Activated CD8-positive, alpha-beta memory T cell treated with anti-CD3 and anti-CD28 coated beads, Interleukin-2, amount 10 ng/mL, durations not matched to agents 7 days and 5 days (primary cell): ENCODE measurements at regions not wholly inside any gene's neighbourhood (a gene's known extent, or its start where the extent isn't known, plus 50 kb on each side); places are given as distances from the start of the nearest gene placed in this dataset.

Source experiments
- ATAC-seq: fragments of 150-1000 bp; cut with Tn5 transposase; one replicate; pipeline ENCODE4 v1.10.0; 2021; ENCODE audit warnings: moderate library complexity
- CTCF ChIA-PET: fragments of 350-600 bp; sonication (Branson Sonifier 250); formaldehyde crosslinking; loops from one replicate; lab custom pipeline; 2021; ENCODE audit warnings: antibody characterized with exemption; lab: Charles Lee
- DNase-seq: peaks from one replicate; pipeline ENCODE4 v3.0.0-alpha.2; 2020
- H3K27ac Mint-ChIP-seq: one replicate; pipeline ENCODE4 v1.8.0; 2021; ENCODE audit warnings: mild to moderate bottlenecking, mixed read lengths
- H3K27me3 Mint-ChIP-seq: one replicate; pipeline ENCODE4 v1.8.0; 2021; ENCODE audit warnings: mixed read lengths
- H3K36me3 Mint-ChIP-seq: one replicate; pipeline ENCODE4 v1.8.0; 2021; ENCODE audit warnings: mild to moderate bottlenecking, mixed read lengths
- H3K4me1 Mint-ChIP-seq: one replicate; pipeline ENCODE4 v1.8.0; 2021; ENCODE audit warnings: mixed read lengths
- H3K4me3 Mint-ChIP-seq: one replicate; pipeline ENCODE4 v1.8.0; 2021; ENCODE audit warnings: mild to moderate bottlenecking, moderate library complexity, mixed read lengths
- H3K9me3 Mint-ChIP-seq: one replicate; pipeline ENCODE4 v1.8.0; 2022; ENCODE audit warnings: low read depth, mixed read lengths

DNA sequence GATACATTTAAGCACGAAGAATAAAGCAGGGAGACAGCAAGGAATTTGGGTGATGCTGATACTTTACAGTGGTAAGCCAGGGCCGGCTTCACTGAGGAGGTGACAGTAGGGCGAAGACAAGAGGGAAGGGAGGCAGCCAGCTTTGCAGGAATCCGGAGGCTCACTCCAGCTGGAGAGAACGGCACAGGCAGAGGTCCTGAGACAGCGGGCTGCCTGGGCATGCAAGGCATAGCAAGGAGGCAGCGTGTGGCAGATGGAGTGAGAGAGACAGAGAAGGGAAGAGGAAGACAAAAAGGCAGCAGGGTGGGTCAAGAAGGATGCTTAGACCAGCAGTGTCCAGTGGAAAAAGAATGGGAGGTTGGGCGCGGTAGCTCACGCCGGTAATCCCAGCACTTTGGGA, 83.2 kb upstream of the WASF3 start:
- Mint-ChIP-seq H3K9me3 (no peaks in the 10 kb centered on the region), H3K4me1 (peaks cover 11% of the 10 kb centered on the region), H3K27me3 (peaks cover 2% of the 10 kb centered on the region), H3K36me3 (no peaks in the 10 kb centered on the region), H3K4me3 (no peak overlapping the region), H3K27ac (no peak overlapping the region)
- DNase-seq (no peak), ATAC-seq (no peak)
- CTCF ChIA-PET = no interaction called here

DNA sequence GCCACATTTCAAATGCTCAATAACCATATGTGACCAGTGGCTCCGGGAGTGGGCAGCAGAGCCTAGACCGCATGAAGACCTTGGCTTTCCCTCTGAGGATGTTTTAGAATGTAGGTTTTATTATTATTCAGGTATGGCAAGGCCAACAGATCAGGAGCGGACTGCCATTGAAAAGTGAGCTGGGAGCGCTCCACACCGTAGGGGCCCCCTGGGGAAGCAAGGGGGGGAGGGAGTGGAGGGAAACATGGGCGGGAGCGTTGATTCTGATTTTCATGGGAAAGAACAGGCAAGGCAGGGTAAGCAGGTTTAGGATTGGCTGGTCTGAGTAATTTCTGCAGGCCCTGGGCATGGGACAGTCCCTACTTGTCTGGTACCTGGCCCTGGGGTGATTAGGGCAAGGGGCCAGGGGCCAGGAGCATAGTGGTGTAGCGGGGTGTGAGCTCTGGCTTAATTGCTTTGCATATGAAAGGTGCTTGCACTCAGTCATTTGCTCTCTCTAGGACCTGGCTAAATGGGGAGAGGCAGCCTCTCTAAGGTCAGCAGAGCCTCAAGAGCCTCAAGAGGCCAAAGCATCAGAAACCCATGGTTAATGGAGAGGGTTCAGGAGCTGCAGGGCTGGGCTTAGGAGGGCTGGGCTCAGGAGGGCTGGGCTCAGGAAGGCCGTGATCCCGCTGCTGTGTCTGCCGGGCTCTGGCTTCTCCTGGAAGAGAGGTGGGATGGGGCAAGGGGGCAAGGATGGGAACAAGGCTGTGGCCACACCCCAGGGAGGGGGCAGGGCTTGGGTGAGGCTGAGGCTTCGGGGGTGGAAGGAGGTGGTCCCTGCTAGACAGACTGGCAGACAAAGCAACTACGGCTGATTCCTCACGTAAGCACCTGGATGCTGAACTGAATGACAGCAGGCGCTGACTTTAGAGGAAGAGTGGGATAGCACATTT, 82.0 kb upstream of the WASF3 start:
- Mint-ChIP-seq H3K4me3 (no peak overlapping the region), H3K9me3 (no peaks in the 10 kb centered on the region), H3K4me1 (peaks cover 11% of the 10 kb centered on the region), H3K36me3 (no peaks in the 10 kb centered on the region), H3K27ac (no peak overlapping the region), H3K27me3 (peaks cover under 1% of the 10 kb centered on the region)
- ATAC-seq = no peak
- CTCF ChIA-PET = interaction anchor here (0.7 to 1.9 kb wide), 3 partner anchors 18 to 277 kb away, joined by 3 to 4 read pairs (median 4); no protein-coding TSS in a partner anchor
- no peak for DNase-seq

DNA sequence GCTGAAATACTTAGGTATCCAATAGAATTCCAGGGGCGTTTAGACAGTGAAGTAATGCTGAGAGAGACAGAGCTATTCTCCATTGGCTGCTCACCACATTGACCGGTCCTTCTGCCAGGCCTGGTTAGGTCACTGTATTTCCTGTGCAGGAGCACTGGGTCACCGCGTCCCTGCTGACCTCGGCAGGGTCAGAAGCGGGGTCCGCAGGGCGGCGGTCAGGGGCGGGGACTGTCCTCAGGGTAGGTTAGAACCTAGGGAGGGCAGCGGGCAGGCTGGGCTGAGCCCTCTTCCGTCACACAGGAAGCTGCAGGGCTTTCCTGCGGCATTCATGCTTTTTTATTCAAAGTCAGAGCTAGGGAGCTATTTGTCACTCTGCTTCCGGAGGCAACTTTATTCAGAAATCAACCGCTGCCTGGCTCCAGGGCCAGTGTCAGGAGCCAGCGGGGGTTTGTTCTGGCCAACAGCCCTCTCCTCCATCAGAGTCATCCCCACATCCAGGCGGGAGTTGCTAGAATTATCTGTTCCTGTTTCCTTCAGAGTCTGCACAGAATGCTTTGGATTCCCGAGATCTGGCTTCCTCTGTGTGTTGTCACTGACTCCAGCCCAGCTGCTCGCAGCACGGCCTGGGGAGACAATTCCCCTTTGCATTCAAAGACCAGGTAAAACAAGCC, 81.2 kb upstream of the WASF3 start:
- H3K9me3 Mint-ChIP-seq = no peaks in the 10 kb centered on the region
- H3K4me1 Mint-ChIP-seq = peaks cover 11% of the 10 kb centered on the region
- peak; percentile 47 for ATAC-seq
- DNase-seq = no peak
- no peak overlapping the region for H3K4me3 Mint-ChIP-seq
- CTCF ChIA-PET = interaction anchor here (1.0 to 1.9 kb wide), 2 partner anchors 17 to 222 kb away, joined by 3 to 4 read pairs; no protein-coding TSS in a partner anchor
- no peaks in the 10 kb centered on the region for H3K27me3 Mint-ChIP-seq
- H3K36me3 Mint-ChIP-seq = no peaks in the 10 kb centered on the region
- H3K27ac Mint-ChIP-seq = no peak overlapping the region

DNA sequence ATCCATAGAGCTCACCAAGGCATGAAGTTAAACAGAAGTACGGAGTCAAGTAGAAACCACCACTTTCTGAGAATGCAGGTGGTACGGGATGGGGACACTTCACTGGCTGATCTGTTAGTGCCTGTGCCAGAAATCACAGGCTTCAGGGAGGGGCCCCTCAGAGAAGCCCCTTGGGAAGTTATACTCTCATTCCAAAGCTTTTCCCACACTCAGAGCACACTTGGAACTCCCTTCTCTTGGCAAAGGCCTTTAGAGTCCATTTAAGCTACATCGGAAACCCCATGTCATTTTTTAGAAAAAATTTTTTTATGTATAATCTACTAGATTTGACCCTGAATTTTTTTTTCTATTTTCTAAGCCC, 80.7 kb upstream of the WASF3 start:
- H3K27me3 Mint-ChIP-seq = no peaks in the 10 kb centered on the region
- no peak overlapping the region for H3K4me3 Mint-ChIP-seq
- no peaks in the 10 kb centered on the region for H3K36me3 Mint-ChIP-seq
- no peak overlapping the region for H3K27ac Mint-ChIP-seq
- peaks cover 11% of the 10 kb centered on the region for H3K4me1 Mint-ChIP-seq
- CTCF ChIA-PET = interaction anchor here (1.0 kb wide), 1 partner anchor 222 kb away, joined by 3 read pairs; no protein-coding TSS in a partner anchor
- no peaks in the 10 kb centered on the region for H3K9me3 Mint-ChIP-seq
- ATAC-seq (no peak), DNase-seq (no peak)

DNA sequence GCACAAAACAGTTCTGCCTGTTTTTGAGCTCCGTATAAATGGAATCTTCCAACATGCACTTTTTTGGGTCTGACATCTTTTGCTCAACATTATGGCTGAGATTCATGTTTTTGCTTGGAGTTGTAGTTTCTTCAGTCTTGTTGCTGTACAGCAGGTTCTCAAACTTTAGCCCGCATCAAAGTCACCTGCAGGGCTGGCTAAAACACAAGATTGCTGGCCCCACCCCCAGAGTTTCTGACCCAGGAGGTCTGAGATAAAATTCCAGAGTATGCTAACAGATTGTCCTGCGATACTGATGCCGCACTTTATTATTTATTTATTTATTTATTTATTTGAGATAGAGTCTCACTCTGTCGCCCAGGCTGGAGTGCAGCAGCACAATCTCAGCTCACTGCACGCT, 79.8 kb upstream of the WASF3 start:
- CTCF ChIA-PET = interaction anchor here (1.5 kb wide), 1 partner anchor 19 kb away, joined by 3 read pairs; no protein-coding TSS in a partner anchor
- peaks cover 15% of the 10 kb centered on the region for H3K4me1 Mint-ChIP-seq
- H3K4me3 Mint-ChIP-seq = no peak overlapping the region
- H3K27ac Mint-ChIP-seq = no peak overlapping the region
- H3K9me3 Mint-ChIP-seq = no peaks in the 10 kb centered on the region
- DNase-seq (no peak), ATAC-seq (no peak)
- no peaks in the 10 kb centered on the region for H3K27me3 Mint-ChIP-seq
- H3K36me3 Mint-ChIP-seq = no peaks in the 10 kb centered on the region

DNA sequence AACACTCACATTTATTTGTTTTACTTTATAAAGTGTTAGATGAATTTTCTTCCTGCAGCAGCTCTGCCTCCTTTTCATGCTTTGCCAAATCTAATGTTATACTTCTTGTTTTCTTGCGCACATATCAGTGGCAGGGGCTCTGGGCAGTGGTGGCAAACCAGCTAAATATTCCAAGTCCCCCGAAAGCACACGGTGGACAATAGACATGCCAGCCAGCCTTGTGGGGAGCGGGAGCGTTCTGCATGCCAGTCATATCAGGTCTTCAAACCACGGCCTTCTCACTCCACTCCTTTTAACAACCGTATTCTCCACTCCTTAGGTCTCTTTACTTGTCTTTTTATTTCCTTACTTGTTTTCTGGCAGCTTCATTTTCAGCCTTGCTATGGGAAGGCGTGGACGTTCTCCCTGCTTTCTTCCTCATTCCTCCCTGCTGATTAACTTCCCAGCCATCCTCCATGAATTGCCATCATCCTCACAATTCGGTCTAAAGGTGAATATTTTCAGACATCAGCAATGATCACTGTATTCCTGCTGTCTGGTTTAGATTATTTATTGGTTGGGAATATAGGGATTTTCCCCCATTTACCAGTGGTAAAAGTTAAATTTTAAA, 77.1 kb upstream of the WASF3 start:
- Mint-ChIP-seq H3K4me3 (no peak overlapping the region), H3K27me3 (no peaks in the 10 kb centered on the region), H3K36me3 (no peaks in the 10 kb centered on the region), H3K27ac (no peak overlapping the region), H3K4me1 (peaks cover 18% of the 10 kb centered on the region), H3K9me3 (no peaks in the 10 kb centered on the region)
- DNase-seq = no peak
- no peak for ATAC-seq
- CTCF ChIA-PET = interaction anchor here (0.9 to 4.4 kb wide), 3 partner anchors 15 to 295 kb away, joined by 3 to 39 read pairs (median 32); no protein-coding TSS in a partner anchor

DNA sequence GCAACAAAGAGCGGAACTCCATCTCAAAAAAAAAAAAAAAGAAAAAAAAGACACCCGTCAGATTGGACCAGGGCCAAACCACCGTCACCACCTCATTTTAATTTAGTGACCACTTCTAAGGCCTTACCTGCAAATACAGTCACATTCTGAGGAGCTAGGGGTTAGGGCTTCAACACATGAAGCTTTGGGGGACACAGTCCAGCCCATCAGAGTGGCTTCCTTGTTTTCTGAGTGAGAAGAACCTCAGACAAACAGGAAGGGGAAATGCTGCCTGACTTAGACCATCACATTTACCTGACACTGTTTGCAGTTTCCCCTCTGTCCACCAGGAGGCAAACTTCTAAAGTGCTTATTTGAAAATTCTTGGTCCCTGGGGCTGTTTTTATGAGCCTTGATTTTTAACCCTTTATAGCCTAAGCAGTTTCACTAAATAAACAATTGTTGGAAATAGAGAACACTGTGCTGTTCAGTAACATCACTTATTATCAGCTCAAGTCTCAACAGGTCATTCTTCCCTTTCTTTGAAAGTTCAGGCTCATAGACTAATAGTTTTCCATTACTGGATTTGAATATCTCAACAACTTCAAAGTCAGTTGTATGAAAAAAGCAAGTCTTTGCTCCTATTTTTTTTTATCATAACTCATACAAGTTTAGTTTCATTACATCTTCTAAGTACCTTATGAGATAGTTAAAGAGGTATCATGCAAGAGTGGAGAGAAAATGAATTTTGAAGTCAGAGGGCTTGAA, 74.9 kb upstream of the WASF3 start:
- H3K4me1 Mint-ChIP-seq = peaks cover 8% of the 10 kb centered on the region
- H3K36me3 Mint-ChIP-seq = no peaks in the 10 kb centered on the region
- CTCF ChIA-PET = interaction anchor here (0.7 to 5.1 kb wide), 9 partner anchors 13 to 323 kb away, joined by 3 to 39 read pairs (median 3); no protein-coding TSS in a partner anchor
- ATAC-seq = peak; percentile 80
- H3K27me3 Mint-ChIP-seq = no peaks in the 10 kb centered on the region
- peak overlapping the region; percentile 43 for H3K27ac Mint-ChIP-seq
- no peak overlapping the region for H3K4me3 Mint-ChIP-seq
- DNase-seq = peak; percentile 76
- H3K9me3 Mint-ChIP-seq = no peaks in the 10 kb centered on the region

DNA sequence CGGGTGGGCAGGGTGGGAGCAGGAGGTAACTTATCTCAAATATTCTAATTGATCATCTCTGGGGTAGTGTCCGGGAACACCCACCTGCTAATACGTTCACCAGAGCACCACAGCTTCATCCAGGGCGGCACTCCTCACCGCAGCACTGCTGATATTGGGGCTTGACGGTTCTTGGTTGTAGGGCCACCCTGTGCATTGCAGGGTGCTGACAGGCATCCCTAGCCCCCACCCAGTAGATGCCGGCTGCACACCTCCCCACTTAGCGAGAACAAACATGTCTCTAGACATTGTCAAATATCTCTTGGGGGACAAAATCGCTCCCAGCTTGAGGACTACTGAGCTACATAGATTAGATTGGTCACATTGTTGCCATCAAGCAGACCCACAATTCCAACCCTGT, 73.9 kb upstream of the WASF3 start:
- CTCF ChIA-PET = interaction anchor here (2.2 to 5.1 kb wide), 4 partner anchors 12 to 298 kb away, joined by 6 to 39 read pairs (median 30); no protein-coding TSS in a partner anchor
- DNase-seq (no peak), ATAC-seq (no peak)
- no peaks in the 10 kb centered on the region for H3K9me3 Mint-ChIP-seq
- no peaks in the 10 kb centered on the region for H3K36me3 Mint-ChIP-seq
- H3K27ac Mint-ChIP-seq = no peak overlapping the region
- H3K4me1 Mint-ChIP-seq = peaks cover 8% of the 10 kb centered on the region
- H3K27me3 Mint-ChIP-seq = no peaks in the 10 kb centered on the region
- H3K4me3 Mint-ChIP-seq = no peak overlapping the region

DNA sequence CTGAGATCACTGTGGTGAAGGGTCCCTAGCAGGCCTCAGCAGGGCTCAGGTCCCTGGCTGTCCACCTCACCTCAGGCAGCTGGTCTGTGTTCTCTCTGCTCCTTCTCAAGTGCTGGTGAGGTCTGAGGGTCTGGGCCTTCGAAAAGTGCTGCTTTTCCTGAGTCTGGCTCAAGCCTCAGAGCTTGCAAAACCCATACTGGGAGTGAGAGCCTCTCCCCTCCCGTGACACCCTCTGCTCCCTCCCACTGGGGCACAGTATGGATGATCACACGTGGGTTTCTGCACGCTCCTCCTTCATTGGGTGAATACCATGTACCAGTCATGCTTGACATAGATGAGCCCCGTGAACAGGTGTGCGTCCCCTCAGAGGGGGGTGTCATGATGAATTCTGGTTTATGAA, 73.3 kb upstream of the WASF3 start:
- H3K36me3 Mint-ChIP-seq = no peaks in the 10 kb centered on the region
- no peak overlapping the region for H3K4me3 Mint-ChIP-seq

DNA sequence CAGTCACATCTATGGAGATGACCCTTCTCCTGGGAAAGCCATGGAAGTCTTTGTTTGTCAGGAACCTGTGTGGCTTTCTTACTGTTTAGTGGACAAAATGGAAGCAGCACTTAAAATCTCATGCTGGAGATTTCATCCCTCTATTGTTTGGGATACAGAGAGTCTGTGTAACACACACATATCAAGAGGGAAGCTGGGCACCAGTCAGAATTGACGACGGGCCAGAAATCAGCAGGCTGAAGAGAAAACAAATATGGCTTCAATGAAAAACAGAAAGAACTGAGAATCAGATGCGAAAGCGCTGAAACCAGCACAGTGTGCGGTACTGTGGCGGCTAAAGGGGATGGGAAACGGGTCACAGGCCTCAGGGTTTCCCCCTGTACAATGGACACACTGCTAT, 72.2 kb upstream of the WASF3 start:
- H3K4me1 Mint-ChIP-seq = peaks cover 8% of the 10 kb centered on the region

More for the DNA sequence above, 73.3 kb upstream of the WASF3 start:
- Mint-ChIP-seq H3K27ac (no peak overlapping the region), H3K27me3 (peaks cover 1% of the 10 kb centered on the region), H3K4me1 (peaks cover 8% of the 10 kb centered on the region), H3K9me3 (no peaks in the 10 kb centered on the region)
- ATAC-seq (no peak), DNase-seq (no peak)
- CTCF ChIA-PET = interaction anchor here (4.4 to 5.1 kb wide), 2 partner anchors 11 to 213 kb away, joined by 28 to 32 read pairs; no protein-coding TSS in a partner anchor

DNA sequence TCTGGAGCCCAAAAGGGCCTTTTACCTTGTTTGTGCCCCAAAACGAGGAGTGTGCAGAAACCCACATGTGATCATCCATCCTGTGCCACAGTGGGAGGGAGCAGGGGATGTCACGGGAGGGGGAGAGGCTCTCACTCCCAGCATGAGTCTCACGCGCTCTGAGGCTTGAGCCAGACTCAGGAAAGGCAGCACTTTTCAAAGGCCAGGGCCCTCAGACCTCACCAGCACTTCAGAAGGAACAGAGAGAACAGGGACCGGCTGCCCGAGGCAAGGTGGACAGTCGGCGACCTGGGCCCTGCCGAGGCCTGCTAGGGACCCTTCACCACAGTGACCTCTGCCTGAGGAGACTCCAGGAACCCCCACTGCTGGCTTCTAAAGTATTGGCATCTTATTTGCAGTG, 71.7 kb upstream of the WASF3 start:
- ATAC-seq (no peak), DNase-seq (no peak)
- Mint-ChIP-seq H3K27ac (no peak overlapping the region), H3K27me3 (peaks cover 3% of the 10 kb centered on the region), H3K4me1 (peaks cover 8% of the 10 kb centered on the region), H3K9me3 (no peaks in the 10 kb centered on the region), H3K4me3 (no peak overlapping the region), H3K36me3 (no peaks in the 10 kb centered on the region)
- CTCF ChIA-PET = interaction anchor here (5.1 kb wide), 1 partner anchor 212 kb away, joined by 28 read pairs; no protein-coding TSS in a partner anchor

More for the DNA sequence above, 72.2 kb upstream of the WASF3 start:
- no peak for DNase-seq
- no peak overlapping the region for H3K27ac Mint-ChIP-seq
- ATAC-seq = no peak
- CTCF ChIA-PET = interaction anchor here (0.5 to 5.1 kb wide), 2 partner anchors 212 to 300 kb away, joined by 3 to 28 read pairs; no protein-coding TSS in a partner anchor
- H3K9me3 Mint-ChIP-seq = no peaks in the 10 kb centered on the region
- no peaks in the 10 kb centered on the region for H3K36me3 Mint-ChIP-seq
- peaks cover 3% of the 10 kb centered on the region for H3K27me3 Mint-ChIP-seq
- no peak overlapping the region for H3K4me3 Mint-ChIP-seq

DNA sequence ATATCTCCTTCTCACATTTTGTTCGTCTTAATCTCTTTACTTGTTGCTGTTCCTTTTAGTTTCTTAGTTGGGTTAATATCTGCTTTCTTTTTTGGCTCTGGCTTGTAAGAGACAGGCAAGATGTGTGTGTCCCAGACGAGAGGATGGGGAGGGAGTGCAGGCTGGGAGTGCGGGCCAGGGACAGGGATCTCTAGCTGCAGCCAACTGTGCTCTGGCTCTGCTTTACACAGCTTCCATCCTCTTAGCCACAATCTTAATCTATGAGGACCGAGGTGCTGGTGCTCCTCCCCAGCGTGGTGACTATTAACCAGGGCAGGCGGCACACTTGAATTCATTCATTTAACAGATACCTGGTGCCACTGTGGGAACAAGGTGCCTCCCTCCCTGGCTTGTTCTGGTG, 70.9 kb upstream of the WASF3 start:
- ATAC-seq = no peak
- CTCF ChIA-PET = interaction anchor here (1.5 to 5.1 kb wide), 3 partner anchors 10 to 302 kb away, joined by 5 to 28 read pairs (median 5); no protein-coding TSS in a partner anchor
- no peak overlapping the region for H3K4me3 Mint-ChIP-seq
- no peak overlapping the region for H3K27ac Mint-ChIP-seq
- H3K4me1 Mint-ChIP-seq = peaks cover 8% of the 10 kb centered on the region
- no peak for DNase-seq
- H3K27me3 Mint-ChIP-seq = peaks cover 3% of the 10 kb centered on the region
- no peaks in the 10 kb centered on the region for H3K9me3 Mint-ChIP-seq
- no peaks in the 10 kb centered on the region for H3K36me3 Mint-ChIP-seq
